ENCODE measurements at regions not wholly inside any gene's neighbourhood (a gene's known extent, or its start where the extent isn't known, plus 50 kb on each side); places are given as distances from the start of the nearest gene placed in this dataset.

DNA sequence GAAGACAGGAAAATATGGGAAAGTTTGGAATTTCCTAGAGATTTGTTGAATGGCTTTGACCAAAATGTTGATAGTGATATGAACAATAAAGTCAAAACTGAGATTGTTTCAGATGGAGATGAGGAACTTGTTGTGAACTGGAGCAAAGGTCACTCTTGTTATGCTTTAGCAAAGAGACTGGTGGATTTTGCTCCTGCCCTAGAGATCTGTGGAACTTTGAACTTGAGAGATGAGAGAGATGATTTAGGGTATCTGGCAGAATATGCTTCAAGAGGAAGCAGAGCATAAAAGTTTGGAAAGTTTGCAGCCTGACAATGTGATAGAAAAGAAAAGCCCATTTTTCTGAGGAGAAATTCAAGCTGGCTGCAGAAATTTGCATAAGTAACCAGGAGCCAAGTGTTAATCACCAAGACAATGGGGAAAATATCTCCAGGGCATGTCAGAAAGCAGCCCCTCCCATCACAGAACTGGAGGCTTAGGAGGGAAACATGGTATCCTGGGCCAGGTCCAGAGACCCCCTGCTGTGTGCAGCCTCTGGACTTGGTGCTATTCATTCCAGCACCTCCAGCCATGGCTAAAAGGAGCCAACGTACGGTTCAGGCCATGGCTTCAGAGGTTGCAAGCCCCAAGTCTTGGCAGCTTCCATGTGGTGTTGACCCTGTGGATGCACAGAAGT lies 114.3 kb upstream of the STARD4 start:
- TF ChIP-seq CTCF (IDR thresholded peaks at IDR 0.05) (no peak), POLR2A (IDR thresholded peaks at IDR 0.05) (no peak)
